ENCODE measurements at regions not wholly inside any gene's neighbourhood (a gene's known extent, or its start where the extent isn't known, plus 50 kb on each side); places are given as distances from the start of the nearest gene placed in this dataset.

DNA sequence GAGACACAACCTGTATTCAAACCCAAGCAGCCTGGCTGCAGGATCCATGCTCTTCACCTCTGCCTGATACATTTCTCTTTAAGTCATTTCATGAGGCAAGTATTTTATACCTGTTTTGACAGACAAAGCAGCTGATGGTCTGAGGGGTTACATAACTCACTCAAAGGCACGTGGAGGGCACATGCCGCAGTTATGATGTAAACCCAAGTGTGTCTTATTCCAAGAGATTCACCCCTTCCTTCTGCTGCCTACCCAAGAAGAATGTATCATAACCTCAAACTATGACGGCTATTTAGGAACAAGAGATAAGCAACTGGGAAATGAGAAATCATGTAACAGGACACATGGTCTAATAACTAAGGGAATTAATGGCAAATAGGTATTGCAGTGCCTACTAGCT is 329.8 kb upstream of the TMPO start:
- DNase-seq, result no peak
- Histone ChIP-seq H3K27me3 (no peaks in the 10 kb centered on the region), H3K9me3 (no peaks in the 10 kb centered on the region), H3K4me3 (no peak overlapping the region), H3K27ac (no peak overlapping the region), H3K4me1 (no peaks in the 10 kb centered on the region), H3K36me3 (no peaks in the 10 kb centered on the region)
- TF ChIP-seq, protein P1, sequence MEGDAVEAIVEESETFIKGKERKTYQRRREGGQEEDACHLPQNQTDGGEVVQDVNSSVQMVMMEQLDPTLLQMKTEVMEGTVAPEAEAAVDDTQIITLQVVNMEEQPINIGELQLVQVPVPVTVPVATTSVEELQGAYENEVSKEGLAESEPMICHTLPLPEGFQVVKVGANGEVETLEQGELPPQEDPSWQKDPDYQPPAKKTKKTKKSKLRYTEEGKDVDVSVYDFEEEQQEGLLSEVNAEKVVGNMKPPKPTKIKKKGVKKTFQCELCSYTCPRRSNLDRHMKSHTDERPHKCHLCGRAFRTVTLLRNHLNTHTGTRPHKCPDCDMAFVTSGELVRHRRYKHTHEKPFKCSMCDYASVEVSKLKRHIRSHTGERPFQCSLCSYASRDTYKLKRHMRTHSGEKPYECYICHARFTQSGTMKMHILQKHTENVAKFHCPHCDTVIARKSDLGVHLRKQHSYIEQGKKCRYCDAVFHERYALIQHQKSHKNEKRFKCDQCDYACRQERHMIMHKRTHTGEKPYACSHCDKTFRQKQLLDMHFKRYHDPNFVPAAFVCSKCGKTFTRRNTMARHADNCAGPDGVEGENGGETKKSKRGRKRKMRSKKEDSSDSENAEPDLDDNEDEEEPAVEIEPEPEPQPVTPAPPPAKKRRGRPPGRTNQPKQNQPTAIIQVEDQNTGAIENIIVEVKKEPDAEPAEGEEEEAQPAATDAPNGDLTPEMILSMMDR (IDR thresholded peaks at IDR 0.05), result no peak
- intact Hi-C loops (cut with DNase I; ENCODE audit: low total_unique reads), result no loop called here

DNA sequence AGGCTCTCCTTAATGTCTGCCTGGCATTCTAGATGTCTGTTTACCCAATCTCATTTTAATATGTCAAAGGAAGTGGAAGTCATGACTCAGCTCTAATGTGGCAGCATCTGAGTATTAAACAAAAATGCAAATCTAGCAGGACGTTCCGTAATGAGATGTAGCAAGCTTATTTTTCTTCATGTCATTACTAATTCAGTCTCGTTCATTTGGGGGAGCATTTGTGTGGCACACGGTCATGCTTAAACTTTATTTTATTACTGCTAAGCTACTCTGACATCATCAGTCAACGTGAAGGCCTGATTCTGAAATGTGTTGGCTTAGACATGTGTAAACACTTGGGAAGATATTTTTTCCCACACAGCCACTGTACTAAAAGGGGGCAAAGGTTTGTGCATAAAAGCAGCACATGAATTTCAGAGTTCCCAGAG is 326.7 kb upstream of the TMPO start:
- TF ChIP-seq, protein P1 (IDR thresholded peaks at IDR 0.05), result no peak
- Histone ChIP-seq H3K4me3 (no peak overlapping the region), H3K36me3 (no peaks in the 10 kb centered on the region), H3K4me1 (no peaks in the 10 kb centered on the region), H3K27ac (no peak overlapping the region), H3K27me3 (no peaks in the 10 kb centered on the region), H3K9me3 (no peaks in the 10 kb centered on the region)
- DNase-seq, result no peak
- intact Hi-C loops (cut with DNase I; ENCODE audit: low total_unique reads), result no loop called here

DNA sequence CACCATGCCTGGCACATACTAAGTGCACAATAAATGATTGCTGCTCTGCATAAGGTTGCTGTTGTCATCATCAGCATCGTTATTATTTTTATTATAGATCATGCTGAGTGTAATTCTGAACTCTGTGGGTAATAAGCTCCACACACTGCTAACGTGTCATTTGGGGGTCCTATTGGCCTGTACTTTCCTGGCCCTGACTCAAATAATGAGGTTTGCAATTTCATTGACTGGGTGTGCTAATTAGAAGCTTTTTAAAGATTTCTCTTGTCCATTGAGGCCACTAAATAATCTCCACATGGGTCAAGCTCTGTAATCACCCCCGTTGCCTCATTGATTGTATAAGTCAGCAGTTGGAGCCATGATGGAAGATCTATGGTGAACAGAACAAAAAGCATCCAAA is 320.8 kb upstream of the TMPO start:
- intact Hi-C loops (cut with DNase I; ENCODE audit: low total_unique reads), result no loop called here
- Histone ChIP-seq H3K27me3 (no peaks in the 10 kb centered on the region), H3K27ac (no peak overlapping the region), H3K4me1 (no peaks in the 10 kb centered on the region), H3K9me3 (no peaks in the 10 kb centered on the region), H3K36me3 (no peaks in the 10 kb centered on the region), H3K4me3 (no peak overlapping the region)
- no peak for DNase-seq
- TF ChIP-seq, protein P1 (IDR thresholded peaks at IDR 0.05), result no peak

DNA sequence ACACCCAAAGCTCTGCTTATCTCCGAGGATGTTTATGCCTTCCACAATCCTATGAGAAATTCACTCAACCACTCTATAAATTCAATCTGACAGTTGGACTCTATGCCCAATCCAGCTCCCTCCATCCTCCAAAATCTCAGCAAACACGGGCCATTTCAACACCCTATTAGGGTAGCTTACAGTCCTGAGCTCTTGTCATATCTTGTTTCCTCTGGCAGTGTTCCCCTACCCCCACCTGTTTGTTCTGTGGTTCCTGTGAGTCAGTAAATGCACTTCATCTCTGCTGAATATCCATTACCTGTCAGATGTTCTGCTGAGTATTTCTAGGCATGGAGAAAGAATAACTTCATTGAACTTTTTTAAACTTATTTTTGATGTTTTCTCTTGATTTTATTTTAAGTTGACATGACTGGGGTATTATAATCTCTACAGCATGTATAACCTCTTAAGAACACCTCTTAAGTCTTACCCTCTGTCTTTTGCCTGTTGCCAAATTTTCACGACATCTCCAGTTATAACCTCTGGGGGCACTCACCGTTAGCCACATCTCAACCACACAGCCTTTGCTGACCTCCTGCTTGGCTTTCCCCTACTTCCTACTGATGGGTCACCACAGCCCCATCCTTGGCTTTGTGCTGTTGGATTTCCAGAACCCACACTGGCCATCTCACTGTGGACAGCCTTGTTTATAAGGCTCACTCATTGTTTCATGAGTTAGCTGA is 317.0 kb upstream of the TMPO start:
- DNase-seq, result no peak
- TF ChIP-seq, protein P1 (IDR thresholded peaks at IDR 0.05), result no peak
- Histone ChIP-seq H3K4me1 (no peaks in the 10 kb centered on the region), H3K27ac (no peak overlapping the region), H3K36me3 (no peaks in the 10 kb centered on the region), H3K4me3 (no peak overlapping the region), H3K27me3 (no peaks in the 10 kb centered on the region), H3K9me3 (no peaks in the 10 kb centered on the region)
- intact Hi-C loops (cut with DNase I; ENCODE audit: low total_unique reads), result no loop called here

DNA sequence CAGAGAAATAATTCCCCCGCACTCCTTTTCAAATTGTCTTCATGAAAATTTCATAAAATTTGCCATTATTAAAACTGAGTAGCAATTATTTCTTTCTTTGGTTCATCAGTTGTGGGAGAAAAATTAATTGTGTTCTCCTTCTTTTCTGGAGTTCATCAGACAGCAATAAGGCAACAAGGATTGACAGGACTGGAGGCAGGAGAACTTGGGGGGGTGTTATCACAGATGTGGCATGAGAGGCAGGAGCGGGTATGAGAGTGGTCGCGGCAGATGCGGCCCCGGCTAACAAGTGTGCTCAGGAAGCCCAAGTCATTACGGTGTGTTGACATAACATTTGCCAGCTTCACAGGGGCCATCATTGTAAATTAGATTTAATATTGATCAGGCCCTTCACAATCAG is 306.6 kb upstream of the TMPO start:
- Histone ChIP-seq H3K27me3 (no peaks in the 10 kb centered on the region), H3K36me3 (no peaks in the 10 kb centered on the region), H3K9me3 (peaks cover 0 to 1% (median 0%) of the 10 kb centered on the region in 3 donors), H3K27ac (no peak overlapping the region), H3K4me3 (no peak overlapping the region), H3K4me1 (no peaks in the 10 kb centered on the region)
- no peak for DNase-seq
- TF ChIP-seq, protein P1 (IDR thresholded peaks at IDR 0.05), result no peak
- intact Hi-C loops (cut with DNase I; ENCODE audit: low total_unique reads), result no loop called here

Data from tibial artery (tissue), 4 donors.